ENCODE measurements at regions not wholly inside any gene's neighbourhood (a gene's known extent, or its start where the extent isn't known, plus 50 kb on each side); places are given as distances from the start of the nearest gene placed in this dataset.

GRCh38 chr10:64977915-64978314 is 1456.7 kb downstream of the REEP3 start:
- peak; percentile 32 for TF ChIP-seq STAG1 (CRISPR knock-in tag; IDR thresholded peaks at IDR 0.05)
- no peak for TF ChIP-seq ZEB1 (IDR thresholded peaks at IDR 0.05; ENCODE audit: insufficient replicate concordance, low read depth)
- H3K36me3 ChIP-seq (replicated peaks in 1 of 2; ENCODE audit: control insufficient read depth in 1 of 2, insufficient read depth in 2 of 2, low read length in 2 of 2), result no peaks in the 10 kb centered on the region
- CTCF ChIA-PET (ENCODE audit: low intra/inter-chr PET ratio, low total read pairs), result no interaction called here
- intact Hi-C loops (cut with micrococcal nuclease; ENCODE audit: unreplicated experiment) (loop anchor here (1.0 to 5.0 kb wide), 2 partner anchors 1202 to 1954 kb away; no protein-coding TSS in a partner anchor), in situ Hi-C loops (cut with HindIII; ENCODE audit: extremely low pct_ligation_motif_present, low pct_unique_long_range_greater_than_20kb) (no loop called here)
- H3K4me1 ChIP-seq (ENCODE audit: insufficient read depth, low read length), result no peaks in the 10 kb centered on the region
- no peak for FAIRE-seq
- no peaks in the 10 kb centered on the region for H3K79me2 ChIP-seq (ENCODE audit: insufficient read depth, low read length)
- POLR2A ChIA-PET, result no interaction called here
- no peak overlapping the region for H3K9ac ChIP-seq (ENCODE audit: insufficient read depth, low read depth, low read length)
- H3K4me2 ChIP-seq (ENCODE audit: low read depth, low read length), result no peak overlapping the region
- no peak for ATAC-seq
- DNase-seq (ENCODE audit: low spot score), result no peak
- no peak overlapping the region for H3K4me3 ChIP-seq (replicated peaks in 1 of 3; ENCODE audit: insufficient read depth in 1 of 3, low read depth in 2 of 3, low read length in 3 of 3)
- H2AFZ ChIP-seq (ENCODE audit: low read length), result no peak overlapping the region
- no peaks in the 10 kb centered on the region; a peak in 1 of 5 replicates for H3K27me3 ChIP-seq (ENCODE audit: control insufficient read depth in 1 of 2, insufficient read depth in 2 of 2, low read length in 2 of 2)
- BruUV-seq (replicated peaks), result no TSS peak
- H4K20me1 ChIP-seq (ENCODE audit: insufficient read depth, low read length), result no peaks in the 10 kb centered on the region
- no peaks in the 10 kb centered on the region for H3K9me3 ChIP-seq (ENCODE audit: low read length)
- H3K27ac ChIP-seq (ENCODE audit: extremely low read length, insufficient read depth, low read length), result no peak overlapping the region

DNA sequence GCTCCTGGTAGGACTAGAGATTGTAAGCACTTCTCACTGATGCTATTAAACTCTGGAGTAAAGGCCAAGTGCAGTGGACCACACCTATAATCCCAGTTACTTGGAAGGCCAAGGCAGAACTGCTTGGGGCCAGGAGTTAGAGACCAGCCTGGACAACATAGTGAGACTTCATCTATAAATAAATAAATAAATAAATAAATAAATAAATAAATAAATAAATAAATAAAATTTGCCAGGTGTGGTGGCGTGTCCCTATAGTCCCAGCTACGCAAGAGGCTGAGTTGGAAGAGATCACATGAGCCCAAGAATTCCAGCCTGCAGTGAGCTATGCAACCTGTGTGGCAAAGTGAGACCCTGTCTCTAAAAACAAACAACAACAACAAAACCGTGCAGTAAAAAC is 1475.7 kb downstream of the REEP3 start:
- in situ Hi-C loops (cut with HindIII; ENCODE audit: extremely low pct_ligation_motif_present, low pct_unique_long_range_greater_than_20kb) (no loop called here), intact Hi-C loops (cut with micrococcal nuclease; ENCODE audit: unreplicated experiment) (no loop called here)
- H3K4me1 ChIP-seq (ENCODE audit: insufficient read depth, low read length), result no peaks in the 10 kb centered on the region
- BruUV-seq (replicated peaks), result no TSS peak
- TF ChIP-seq ZNF256 (CRISPR knock-in tag; conservative IDR thresholded peaks at IDR 0.05) (no peak), ZNF567 (CRISPR knock-in tag; IDR thresholded peaks at IDR 0.05; ENCODE audit: borderline replicate concordance) (no peak), REL (CRISPR knock-in tag; conservative IDR thresholded peaks at IDR 0.05) (no peak), ARID2 (CRISPR knock-in tag; IDR thresholded peaks at IDR 0.05; ENCODE audit: borderline replicate concordance) (no peak), JUND (CRISPR knock-in tag; IDR thresholded peaks at IDR 0.05) (no peak), JDP2 (CRISPR knock-in tag; IDR thresholded peaks at IDR 0.05; ENCODE audit: borderline replicate concordance) (no peak), HCFC1 (IDR thresholded peaks at IDR 0.05; ENCODE audit: low read depth, low read length) (no peak), GABPA (IDR thresholded peaks at IDR 0.05; ENCODE audit: low read depth, low read length) (no peak), GABPA (CRISPR knock-in tag; IDR thresholded peaks at IDR 0.05; ENCODE audit: low read depth) (no peak), BCL6 (CRISPR knock-in tag; IDR thresholded peaks at IDR 0.05) (no peak), ZNF333 (CRISPR knock-in tag; IDR thresholded peaks at IDR 0.05; ENCODE audit: borderline replicate concordance) (no peak), HOXD1 (CRISPR knock-in tag; IDR thresholded peaks at IDR 0.05) (no peak), ZBTB8A (CRISPR knock-in tag; IDR thresholded peaks at IDR 0.05; ENCODE audit: borderline replicate concordance, low read depth) (no peak), DMAP1 (CRISPR knock-in tag; IDR thresholded peaks at IDR 0.05) (no peak), ZNF556 (CRISPR knock-in tag; IDR thresholded peaks at IDR 0.05; ENCODE audit: borderline replicate concordance) (no peak), CCDC6 (CRISPR knock-in tag; IDR thresholded peaks at IDR 0.05) (no peak), ZNF589 (CRISPR knock-in tag; conservative IDR thresholded peaks at IDR 0.05) (no peak), ZNF350 (CRISPR knock-in tag; IDR thresholded peaks at IDR 0.05; ENCODE audit: borderline replicate concordance, low read depth) (no peak)
- TF ChIP-seq, protein P1, sequence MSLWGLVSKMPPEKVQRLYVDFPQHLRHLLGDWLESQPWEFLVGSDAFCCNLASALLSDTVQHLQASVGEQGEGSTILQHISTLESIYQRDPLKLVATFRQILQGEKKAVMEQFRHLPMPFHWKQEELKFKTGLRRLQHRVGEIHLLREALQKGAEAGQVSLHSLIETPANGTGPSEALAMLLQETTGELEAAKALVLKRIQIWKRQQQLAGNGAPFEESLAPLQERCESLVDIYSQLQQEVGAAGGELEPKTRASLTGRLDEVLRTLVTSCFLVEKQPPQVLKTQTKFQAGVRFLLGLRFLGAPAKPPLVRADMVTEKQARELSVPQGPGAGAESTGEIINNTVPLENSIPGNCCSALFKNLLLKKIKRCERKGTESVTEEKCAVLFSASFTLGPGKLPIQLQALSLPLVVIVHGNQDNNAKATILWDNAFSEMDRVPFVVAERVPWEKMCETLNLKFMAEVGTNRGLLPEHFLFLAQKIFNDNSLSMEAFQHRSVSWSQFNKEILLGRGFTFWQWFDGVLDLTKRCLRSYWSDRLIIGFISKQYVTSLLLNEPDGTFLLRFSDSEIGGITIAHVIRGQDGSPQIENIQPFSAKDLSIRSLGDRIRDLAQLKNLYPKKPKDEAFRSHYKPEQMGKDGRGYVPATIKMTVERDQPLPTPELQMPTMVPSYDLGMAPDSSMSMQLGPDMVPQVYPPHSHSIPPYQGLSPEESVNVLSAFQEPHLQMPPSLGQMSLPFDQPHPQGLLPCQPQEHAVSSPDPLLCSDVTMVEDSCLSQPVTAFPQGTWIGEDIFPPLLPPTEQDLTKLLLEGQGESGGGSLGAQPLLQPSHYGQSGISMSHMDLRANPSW (CRISPR knock-in tag; IDR thresholded peaks at IDR 0.05; ENCODE audit: borderline replicate concordance), result no peak
- DNase-seq (ENCODE audit: low spot score) (no peak), ATAC-seq (no peak), FAIRE-seq (no peak)
- peaks cover 15% of the 10 kb centered on the region for H3K9me3 ChIP-seq (ENCODE audit: low read length)
- no peak overlapping the region for H3K27ac ChIP-seq (ENCODE audit: extremely low read length, insufficient read depth, low read length)
- no peaks in the 10 kb centered on the region for H3K36me3 ChIP-seq (replicated peaks in 1 of 2; ENCODE audit: control insufficient read depth in 1 of 2, insufficient read depth in 2 of 2, low read length in 2 of 2)
- H3K4me3 ChIP-seq (replicated peaks in 1 of 3; ENCODE audit: insufficient read depth in 1 of 3, low read depth in 2 of 3, low read length in 3 of 3), result no peak overlapping the region
- no peaks in the 10 kb centered on the region for H3K79me2 ChIP-seq (ENCODE audit: insufficient read depth, low read length)
- H3K9ac ChIP-seq (ENCODE audit: insufficient read depth, low read depth, low read length), result no peak overlapping the region
- H3K27me3 ChIP-seq (ENCODE audit: control insufficient read depth in 1 of 2, insufficient read depth in 2 of 2, low read length in 2 of 2), result no peaks in the 10 kb centered on the region
- no peak overlapping the region for H3K4me2 ChIP-seq (ENCODE audit: low read depth, low read length)
- H2AFZ ChIP-seq (ENCODE audit: low read length), result no peak overlapping the region
- no peaks in the 10 kb centered on the region for H4K20me1 ChIP-seq (ENCODE audit: insufficient read depth, low read length)
- CTCF ChIA-PET (ENCODE audit: low intra/inter-chr PET ratio, low total read pairs), result no interaction called here
- 40% methylated on average over 3 of the region's 3 CpGs for WGBS (ENCODE audit: low lambda C conversion rate)
- POLR2A ChIA-PET, result no interaction called here

All from HepG2 (cell line).